H1 (cell line): ENCODE measurements at regions not wholly inside any gene's neighbourhood (a gene's known extent, or its start where the extent isn't known, plus 50 kb on each side); places are given as distances from the start of the nearest gene placed in this dataset.

Experiments
- CTCF ChIA-PET: fragments of 300-600 bp; sonication (Branson Sonifier 250); formaldehyde crosslinking; loops from one replicate; lab custom pipeline; 2021; ENCODE audit not compliant: partially characterized antibody; lab: Charles Lee
- POLR2A ChIA-PET: fragments of 300-600 bp; sonication (Branson Sonifier 250); formaldehyde crosslinking; loops from one replicate; lab custom pipeline; 2021; ENCODE audit warnings: inconsistent platforms; ENCODE audit not compliant: partially characterized antibody; lab: Charles Lee
- DNase-seq, 2 experiments: peaks; one replicate each; pipeline versions ENCODE4 v3.0.0 to v3.0.0-alpha.2; 2010 to 2022; ENCODE audit warnings: low spot score in 2 of 2, low read depth in 1 of 2, mixed read lengths in 1 of 2
- FAIRE-seq: peaks from 2 replicates; lab custom pipeline; 2011; peaks lifted over from hg19 to GRCh38; lab: Jason Lieb, UNC
- H2AFZ ChIP-seq: 2 replicates; pipeline ENCODE4 v1.8.1; 2012; ENCODE audit warnings: low read length, inconsistent platforms
- H2AK5ac ChIP-seq: 2 replicates; pipeline ENCODE4 v1.6.1; 2013; ENCODE audit warnings: low read depth, low read length
- H2BK120ac ChIP-seq: replicated peaks from 2 replicates; pipeline ENCODE3; 2013; ENCODE audit warnings: low read depth, low read length, inconsistent platforms
- H2BK12ac ChIP-seq: 2 replicates; pipeline ENCODE4 v1.6.1; 2013; ENCODE audit warnings: low read depth, low read length
- H2BK15ac ChIP-seq: 2 replicates; pipeline ENCODE4 v1.6.1; 2013; ENCODE audit warnings: low read length
- H2BK20ac ChIP-seq: 2 replicates; pipeline ENCODE4 v1.6.1; 2013; ENCODE audit warnings: low read length
- H2BK5ac ChIP-seq: 2 replicates; pipeline ENCODE4 v1.6.1; 2013; ENCODE audit warnings: low read depth, low read length
- H3K14ac ChIP-seq: 2 replicates; pipeline ENCODE4 v1.6.1; 2013; ENCODE audit warnings: inconsistent platforms; ENCODE audit not compliant: insufficient read length
- H3K18ac ChIP-seq: 2 replicates; pipeline ENCODE4 v1.6.1; 2013; ENCODE audit warnings: low read length; ENCODE audit errors: extremely low read depth
- H3K23ac ChIP-seq: 2 replicates; pipeline ENCODE4 v1.6.1; 2013; ENCODE audit warnings: inconsistent platforms; ENCODE audit not compliant: insufficient read length
- H3K23me2 ChIP-seq: 2 replicates; pipeline ENCODE4 v1.6.1; 2013; ENCODE audit warnings: low read depth, low read length
- H3K27ac ChIP-seq: 2 replicates; pipeline ENCODE4 v1.6.1; 2011; ENCODE audit warnings: low read depth, low read length, inconsistent platforms
- H3K27me3 ChIP-seq, 4 experiments: replicated peaks in 1 of 4; 1 replicate in 1 of 4; 2 replicates in 3 of 4; pipeline versions ENCODE4 v1.6.1 to v1.8.1; 2011 to 2013; ENCODE audit warnings: low read length in 3 of 4, mild to moderate bottlenecking in 3 of 4, inconsistent platforms in 2 of 4, mixed read lengths in 2 of 4, moderate library complexity in 1 of 4; ENCODE audit not compliant: control insufficient read depth in 3 of 4, insufficient read depth in 3 of 4; ENCODE audit errors: extremely low read depth in 1 of 4
- H3K36me3 ChIP-seq, 4 experiments: 2 replicates each; pipeline versions ENCODE4 v1.6.1 to v1.8.1; 2011 to 2013; ENCODE audit warnings: mild to moderate bottlenecking in 4 of 4, low read length in 3 of 4, moderate library complexity in 2 of 4, control low read depth in 1 of 4, inconsistent platforms in 1 of 4; ENCODE audit not compliant: insufficient read depth in 4 of 4, control insufficient read depth in 2 of 4
- H3K4ac ChIP-seq: replicated peaks from 2 replicates; pipeline ENCODE3; 2013; ENCODE audit warnings: low read length, low read depth, mixed read lengths, inconsistent platforms; ENCODE audit not compliant: insufficient read length
- H3K4me1 ChIP-seq, 4 experiments: replicated peaks in 1 of 4; 1 replicate in 1 of 4; 2 replicates in 3 of 4; pipeline versions ENCODE4 v1.6.1 to v1.8.1; 2011 to 2013; ENCODE audit warnings: low read length in 3 of 4, inconsistent platforms in 2 of 4, mixed read lengths in 1 of 4; ENCODE audit not compliant: insufficient read depth in 4 of 4, control insufficient read depth in 3 of 4
- H3K4me2 ChIP-seq, 2 experiments: 2 replicates each; pipeline versions ENCODE4 v1.6.1 to v1.8.1; 2011 to 2013; ENCODE audit warnings: low read depth in 2 of 2, low read length in 2 of 2, control low read depth in 1 of 2, inconsistent platforms in 1 of 2, mild to moderate bottlenecking in 1 of 2; ENCODE audit not compliant: insufficient read depth in 1 of 2
- H3K4me3 ChIP-seq, 4 experiments: fragments of 200-600, 300-600 bp in 1 of 4; sonication (generic), shearing (Covaris generic), sonication (Bioruptor Twin) in 1 of 4; 2 replicates each; pipeline versions ENCODE4 v1.5.1 to v1.8.1; 2011 to 2016; ENCODE audit warnings: low read length in 4 of 4, low read depth in 3 of 4, control low read depth in 2 of 4, inconsistent platforms in 2 of 4, mild to moderate bottlenecking in 2 of 4, mixed read lengths in 1 of 4, moderate library complexity in 1 of 4; ENCODE audit not compliant: insufficient read depth in 2 of 4; ENCODE audit errors: extremely low read depth in 1 of 4
- H3K56ac ChIP-seq: replicated peaks from 2 replicates; pipeline ENCODE3; 2013; ENCODE audit warnings: low read depth, mild to moderate bottlenecking, mixed read lengths, low read length, inconsistent platforms; ENCODE audit not compliant: insufficient read length
- H3K79me1 ChIP-seq: 2 replicates; pipeline ENCODE4 v1.6.1; 2013; ENCODE audit warnings: low read depth, low read length, control low read depth
- H3K79me2 ChIP-seq, 2 experiments: 2 replicates each; pipeline versions ENCODE4 v1.6.1 to v1.8.1; 2012 to 2013; ENCODE audit warnings: low read length in 2 of 2, mild to moderate bottlenecking in 2 of 2, inconsistent platforms in 1 of 2; ENCODE audit not compliant: insufficient read depth in 2 of 2, control insufficient read depth in 1 of 2
- H3K9ac ChIP-seq, 4 experiments: replicated peaks in 1 of 4; 1 replicate in 1 of 4; 2 replicates in 3 of 4; pipeline versions ENCODE4 v1.6.1 to v1.8.1; 2011 to 2013; ENCODE audit warnings: low read depth in 3 of 4, low read length in 3 of 4, control low read depth in 2 of 4, mild to moderate bottlenecking in 2 of 4, moderate library complexity in 2 of 4, inconsistent platforms in 1 of 4; ENCODE audit errors: extremely low read depth in 1 of 4
- H3K9me3 ChIP-seq, 2 experiments: 2 replicates each; pipeline versions ENCODE4 v1.6.1 to v1.8.1; 2012 to 2013; ENCODE audit warnings: mild to moderate bottlenecking in 2 of 2, moderate library complexity in 2 of 2, control low read depth in 1 of 2, inconsistent platforms in 1 of 2, low read depth in 1 of 2, low read length in 1 of 2, mixed read lengths in 1 of 2; ENCODE audit not compliant: insufficient read depth in 2 of 2
- H4K20me1 ChIP-seq, 2 experiments: replicated peaks in 1 of 2; 2 replicates each; pipeline versions ENCODE3 to v1.8.1; 2011 to 2013; ENCODE audit warnings: inconsistent platforms in 2 of 2, low read length in 2 of 2, mild to moderate bottlenecking in 1 of 2; ENCODE audit not compliant: insufficient read depth in 2 of 2, control insufficient read depth in 1 of 2
- H4K5ac ChIP-seq: 2 replicates; pipeline ENCODE4 v1.6.1; 2013; ENCODE audit warnings: low read length, low read depth, mixed read lengths, inconsistent platforms; ENCODE audit not compliant: insufficient read length
- H4K8ac ChIP-seq: 2 replicates; pipeline ENCODE4 v1.8.0; 2013; ENCODE audit warnings: mild to moderate bottlenecking, moderate library complexity, low read length, inconsistent platforms; ENCODE audit not compliant: insufficient read depth; ENCODE audit errors: extremely low read depth
- H4K91ac ChIP-seq: replicated peaks from 2 replicates; pipeline ENCODE3; 2013; ENCODE audit warnings: low read length, mixed read lengths, inconsistent platforms; ENCODE audit not compliant: insufficient read length
- MAX ChIP-seq: IDR thresholded peaks from 2 replicates; pipeline ENCODE4 v1.6.1; 2012; ENCODE audit warnings: inconsistent platforms
- POLR2AphosphoS5 ChIP-seq: IDR thresholded peaks from 2 replicates; pipeline ENCODE4 v1.6.1; 2011; ENCODE audit warnings: low read depth, low read length
- POU5F1 ChIP-seq: IDR thresholded peaks from 2 replicates; pipeline ENCODE4 v1.6.1; 2011; ENCODE audit warnings: low read depth, mild to moderate bottlenecking, low read length, moderate library complexity
- SUZ12 ChIP-seq: fragments of 200-600 bp; sonication (generic); IDR thresholded peaks from 2 replicates; pipeline ENCODE4 v1.6.1; 2012; ENCODE audit warnings: mild to moderate bottlenecking, inconsistent platforms, low read length, moderate library complexity, mixed read lengths
- WGBS, 2 experiments: shearing (Covaris generic) in 1 of 2; methylation state at CpG; one replicate each; pipeline versions ENCODE4 v1.1.6 to v1.1.7; 2013 to 2015; ENCODE audit warnings: low lambda C conversion rate in 2 of 2, mixed read lengths in 2 of 2, inconsistent platforms in 1 of 2, low coverage in 1 of 2, missing lambda C conversion rate in 1 of 2; ENCODE audit not compliant: insufficient replicate concordance in 2 of 2, insufficient coverage in 1 of 2, insufficient read length in 1 of 2; ENCODE audit errors: extremely low coverage in 1 of 2, missing lambda C conversion rate in 1 of 2; 5-methylcytosine and 5-hydroxymethylcytosine counted together

- H4K8ac ChIP-seq, result no peak overlapping the region
- WGBS, 2 experiments, result 96% methylated on average over 2 of the region's 2 CpGs; no CpG with 5 or more reads in 1 of the 2 experiments
- no peak overlapping the region for H3K4me2 ChIP-seq
- no peaks in the 10 kb centered on the region for H3K27me3 ChIP-seq
- no peak overlapping the region for H3K23ac ChIP-seq
- H2BK120ac ChIP-seq, result no peak overlapping the region
- H3K14ac ChIP-seq, result no peak overlapping the region
- H2AK5ac ChIP-seq, result no peak overlapping the region
- DNase-seq (no peak), FAIRE-seq (no peak)
- no peak overlapping the region for H3K4me3 ChIP-seq
- H3K23me2 ChIP-seq, result no peaks in the 10 kb centered on the region
- H2BK5ac ChIP-seq, result no peak overlapping the region
- H4K91ac ChIP-seq, result no peak overlapping the region
- ChIA-PET POLR2A (no interaction called here), CTCF (no interaction called here)
- no peaks in the 10 kb centered on the region for H4K20me1 ChIP-seq
- TF ChIP-seq POU5F1 (no peak), MAX (no peak), SUZ12 (no peak), POLR2AphosphoS5 (no peak)
- H3K27ac ChIP-seq, result no peak overlapping the region
- H3K79me1 ChIP-seq, result no peaks in the 10 kb centered on the region
- no peaks in the 10 kb centered on the region for H3K4me1 ChIP-seq
- no peak overlapping the region for H3K18ac ChIP-seq
- H2BK20ac ChIP-seq, result no peak overlapping the region
- no peaks in the 10 kb centered on the region for H3K79me2 ChIP-seq
- H3K36me3 ChIP-seq, result no peaks in the 10 kb centered on the region
- no peak overlapping the region for H2BK12ac ChIP-seq
- no peak overlapping the region for H3K56ac ChIP-seq
- H2BK15ac ChIP-seq, result no peak overlapping the region
- H4K5ac ChIP-seq, result no peak overlapping the region
- H3K4ac ChIP-seq, result no peak overlapping the region
- H2AFZ ChIP-seq, result no peak overlapping the region
- no peaks in the 10 kb centered on the region for H3K9me3 ChIP-seq
- H3K9ac ChIP-seq, result no peak overlapping the region
These were observed 66.5 kb upstream of the IL1RAPL1 start for GRCh38 chrX:28520786-28521185.
